ENCODE measurements at regions not wholly inside any gene's neighbourhood (a gene's known extent, or its start where the extent isn't known, plus 50 kb on each side); places are given as distances from the start of the nearest gene placed in this dataset.

GRCh38 chr2:42935692-42936671, 143.6 kb upstream of the HAAO start:
- Mint-ChIP-seq H3K4me3 (no peak overlapping the region), H3K9me3 (no peaks in the 10 kb centered on the region), H3K36me3 (ENCODE audit: insufficient read depth) (no peaks in the 10 kb centered on the region), H3K4me1 (ENCODE audit: low read depth) (no peaks in the 10 kb centered on the region), H3K27me3 (ENCODE audit: low read depth) (peaks cover 4% of the 10 kb centered on the region)
- DNase-seq = no peak
- ATAC-seq = peak; percentile 69 to 70

- H3K36me3 Mint-ChIP-seq (ENCODE audit: insufficient read depth) = no peaks in the 10 kb centered on the region
These were observed 142.3 kb upstream of the HAAO start for GRCh38 chr2:42934580-42935186.

GRCh38 chr2:42933824-42934254, 141.5 kb upstream of the HAAO start:
- ATAC-seq (no peak), DNase-seq (no peak)
- Mint-ChIP-seq H3K4me3 (no peak overlapping the region), H3K9me3 (no peaks in the 10 kb centered on the region), H3K27me3 (ENCODE audit: low read depth) (no peaks in the 10 kb centered on the region), H3K36me3 (ENCODE audit: insufficient read depth) (no peaks in the 10 kb centered on the region), H3K4me1 (ENCODE audit: low read depth) (no peaks in the 10 kb centered on the region)

More at GRCh38 chr2:42934580-42935186, 142.3 kb upstream of the HAAO start:
- H3K4me1 Mint-ChIP-seq (ENCODE audit: low read depth) = no peaks in the 10 kb centered on the region
- DNase-seq (no peak), ATAC-seq (no peak)
- H3K27me3 Mint-ChIP-seq (ENCODE audit: low read depth) = no peaks in the 10 kb centered on the region
- no peak overlapping the region for H3K4me3 Mint-ChIP-seq
- no peaks in the 10 kb centered on the region for H3K9me3 Mint-ChIP-seq

GRCh38 chr2:42932271-42933151, 140.1 kb upstream of the HAAO start:
- no peak overlapping the region for H3K4me3 Mint-ChIP-seq
- no peaks in the 10 kb centered on the region for H3K9me3 Mint-ChIP-seq
- ATAC-seq (no peak), DNase-seq (no peak)
- no peaks in the 10 kb centered on the region for H3K4me1 Mint-ChIP-seq (ENCODE audit: low read depth)
- no peaks in the 10 kb centered on the region for H3K27me3 Mint-ChIP-seq (ENCODE audit: low read depth)
- H3K36me3 Mint-ChIP-seq (ENCODE audit: insufficient read depth) = no peaks in the 10 kb centered on the region

- no peak for DNase-seq
- Mint-ChIP-seq H3K27me3 (ENCODE audit: low read depth) (no peaks in the 10 kb centered on the region), H3K36me3 (ENCODE audit: insufficient read depth) (no peaks in the 10 kb centered on the region), H3K4me1 (ENCODE audit: low read depth) (no peaks in the 10 kb centered on the region), H3K4me3 (no peak overlapping the region), H3K9me3 (no peaks in the 10 kb centered on the region)
- no peak for ATAC-seq
These were observed 139.4 kb upstream of the HAAO start for GRCh38 chr2:42931818-42932195.

- Mint-ChIP-seq H3K27me3 (ENCODE audit: low read depth) (no peaks in the 10 kb centered on the region), H3K9me3 (no peaks in the 10 kb centered on the region), H3K36me3 (ENCODE audit: insufficient read depth) (no peaks in the 10 kb centered on the region), H3K4me1 (ENCODE audit: low read depth) (no peaks in the 10 kb centered on the region), H3K4me3 (no peak overlapping the region)
- DNase-seq (no peak), ATAC-seq (no peak)
These were observed 138.9 kb upstream of the HAAO start for GRCh38 chr2:42931146-42931817.

- Mint-ChIP-seq H3K4me3 (no peak overlapping the region), H3K27me3 (ENCODE audit: low read depth) (no peaks in the 10 kb centered on the region), H3K9me3 (no peaks in the 10 kb centered on the region), H3K4me1 (ENCODE audit: low read depth) (no peaks in the 10 kb centered on the region), H3K36me3 (ENCODE audit: insufficient read depth) (no peaks in the 10 kb centered on the region)
- DNase-seq (no peak), ATAC-seq (no peak)
These were observed 137.7 kb upstream of the HAAO start for GRCh38 chr2:42930025-42930581.

GRCh38 chr2:42929546-42930024, 137.2 kb upstream of the HAAO start:
- no peak for DNase-seq
- Mint-ChIP-seq H3K4me3 (no peak overlapping the region), H3K9me3 (no peaks in the 10 kb centered on the region), H3K4me1 (ENCODE audit: low read depth) (no peaks in the 10 kb centered on the region), H3K27me3 (ENCODE audit: low read depth) (no peaks in the 10 kb centered on the region), H3K36me3 (ENCODE audit: insufficient read depth) (no peaks in the 10 kb centered on the region)
- no peak for ATAC-seq

- H3K4me3 Mint-ChIP-seq = no peak overlapping the region
- no peaks in the 10 kb centered on the region for H3K36me3 Mint-ChIP-seq (ENCODE audit: insufficient read depth)
- no peaks in the 10 kb centered on the region for H3K4me1 Mint-ChIP-seq (ENCODE audit: low read depth)
- no peaks in the 10 kb centered on the region for H3K27me3 Mint-ChIP-seq (ENCODE audit: low read depth)
- H3K9me3 Mint-ChIP-seq = no peaks in the 10 kb centered on the region
- ATAC-seq (peak in 1 of 2 donors; percentile 36), DNase-seq (no peak)
These were observed 136.5 kb upstream of the HAAO start for GRCh38 chr2:42928692-42929545.

- no peak overlapping the region for H3K4me3 Mint-ChIP-seq
- no peaks in the 10 kb centered on the region for H3K36me3 Mint-ChIP-seq (ENCODE audit: insufficient read depth)
- no peak for ATAC-seq
These were observed 135.8 kb upstream of the HAAO start for GRCh38 chr2:42928161-42928691.

GRCh38 chr2:42927334-42928160, 135.2 kb upstream of the HAAO start:
- DNase-seq (no peak), ATAC-seq (no peak)
- Mint-ChIP-seq H3K4me1 (ENCODE audit: low read depth) (no peaks in the 10 kb centered on the region), H3K27me3 (ENCODE audit: low read depth) (no peaks in the 10 kb centered on the region), H3K36me3 (ENCODE audit: insufficient read depth) (no peaks in the 10 kb centered on the region), H3K9me3 (no peaks in the 10 kb centered on the region), H3K4me3 (no peak overlapping the region)

More at GRCh38 chr2:42928161-42928691, 135.8 kb upstream of the HAAO start:
- no peak for DNase-seq
- no peaks in the 10 kb centered on the region for H3K9me3 Mint-ChIP-seq
- H3K4me1 Mint-ChIP-seq (ENCODE audit: low read depth) = no peaks in the 10 kb centered on the region
- H3K27me3 Mint-ChIP-seq (ENCODE audit: low read depth) = no peaks in the 10 kb centered on the region
